ENCODE measurements at regions not wholly inside any gene's neighbourhood (a gene's known extent, or its start where the extent isn't known, plus 50 kb on each side); places are given as distances from the start of the nearest gene placed in this dataset.
"Not testable (repeated sequence)": the region's sequence is repeated elsewhere in the genome, so short reads cannot be mapped to it uniquely, and the experiment has no call there.

DNA sequence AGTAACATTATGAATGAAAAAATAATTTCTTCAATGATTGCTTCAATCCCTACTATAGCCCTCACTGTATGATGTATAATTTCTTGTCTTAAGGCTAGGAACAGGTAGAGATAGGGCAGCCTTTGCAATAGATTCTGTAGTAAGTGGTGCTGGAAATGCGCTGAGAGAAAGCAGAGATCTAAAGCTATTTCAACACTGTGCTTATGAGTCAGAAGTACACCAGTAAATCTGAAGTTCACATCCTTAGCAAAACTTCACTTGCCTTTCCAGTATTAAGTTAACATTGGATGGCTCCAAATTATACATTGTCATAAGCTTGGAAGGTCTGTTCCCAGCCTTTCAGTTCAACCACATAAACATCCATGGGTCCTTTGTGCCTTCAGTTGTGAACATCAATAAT, 178.2 kb upstream of the EPHA4 start:
- no peak for DNase-seq

- DNase-seq = no peak
These were observed 175.3 kb upstream of the EPHA4 start for GRCh38 chr2:221747289-221747972.

DNA sequence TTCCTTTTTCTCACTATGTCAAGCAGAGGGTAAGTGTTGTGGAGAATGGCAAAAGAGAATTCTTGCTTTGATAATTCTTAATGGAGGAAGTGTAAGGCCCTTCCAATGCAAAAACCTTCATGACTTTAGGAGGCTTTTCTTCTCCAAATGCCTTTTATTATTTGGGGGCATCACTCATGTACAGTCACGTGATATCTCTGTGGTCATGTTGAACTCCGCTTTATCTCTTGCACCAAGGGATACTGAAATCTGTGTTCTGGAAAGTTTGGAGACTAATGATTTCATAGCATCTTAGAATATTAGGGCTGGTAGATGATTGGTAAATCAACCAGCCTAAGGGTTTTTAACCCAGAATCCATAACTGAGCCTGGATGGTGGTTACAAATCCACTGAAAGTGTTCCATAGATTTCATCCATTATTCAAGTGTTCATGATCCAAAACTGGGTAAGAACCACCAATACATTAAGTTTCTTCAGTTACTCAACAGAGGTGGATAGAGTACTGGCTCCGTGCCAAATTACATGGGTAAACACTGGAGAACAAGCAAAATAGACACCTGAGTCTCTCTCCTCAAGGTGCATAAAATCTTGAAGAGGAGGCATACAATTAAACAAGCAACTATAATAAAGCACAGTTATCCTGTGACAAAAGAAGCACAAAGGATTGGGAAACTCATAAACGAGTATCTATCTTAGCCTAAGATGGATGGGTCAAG, 169.6 kb upstream of the EPHA4 start:
- DNase-seq = no peak

GRCh38 chr2:221731432-221732145, 159.5 kb upstream of the EPHA4 start:
- no peak for DNase-seq

DNA sequence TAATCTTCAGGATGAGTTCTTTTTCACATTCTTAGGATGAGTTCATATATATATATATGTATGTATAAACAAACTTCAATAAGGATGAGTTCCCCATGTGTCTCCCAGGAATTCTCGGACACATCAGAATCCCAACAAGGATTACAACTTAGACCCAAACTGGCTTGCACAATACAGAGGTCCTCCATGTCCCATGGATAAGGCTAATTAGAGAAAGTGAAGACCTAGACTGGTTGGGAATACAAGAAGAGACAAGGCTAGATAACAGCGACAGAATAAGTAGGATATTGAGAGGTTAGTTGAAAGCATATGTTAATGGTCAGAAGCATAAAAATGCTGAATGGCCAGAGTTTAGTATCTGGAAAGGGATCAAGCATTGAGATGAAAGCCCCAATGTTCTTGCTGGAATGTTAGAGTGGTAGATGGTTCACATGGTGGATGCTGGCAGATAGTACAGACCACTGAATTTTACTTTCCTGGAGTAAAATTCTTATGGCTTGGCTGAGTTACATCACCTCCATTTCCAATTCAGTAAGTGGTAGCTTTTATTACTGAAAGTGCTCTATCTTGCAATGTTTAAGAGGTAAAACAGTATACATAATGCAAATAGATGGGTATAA, 154.9 kb upstream of the EPHA4 start:
- DNase-seq = no peak

- DNase-seq = no peak
These were observed 152.6 kb upstream of the EPHA4 start for GRCh38 chr2:221724631-221725203.

DNA sequence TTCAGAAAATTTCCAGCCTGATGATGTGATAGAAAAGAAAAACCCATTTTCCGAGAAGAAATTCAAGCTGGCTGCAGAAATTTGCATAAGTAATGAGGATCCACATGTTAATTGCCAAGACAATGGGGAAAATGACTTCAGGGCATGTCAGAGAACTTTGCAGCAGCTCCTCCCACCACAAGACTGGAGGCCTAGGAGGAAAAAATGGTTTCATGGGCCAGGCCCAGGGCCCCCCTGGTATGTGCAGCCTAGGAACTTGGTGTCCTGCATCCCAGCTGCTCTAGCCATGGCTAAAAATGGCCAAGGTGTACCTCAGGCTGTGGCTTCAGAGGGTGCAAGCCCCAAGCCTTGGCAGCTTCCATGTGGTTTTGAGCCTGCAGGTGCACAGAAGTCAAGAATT, 152.0 kb upstream of the EPHA4 start:
- DNase-seq = not testable (repeated sequence)

DNA sequence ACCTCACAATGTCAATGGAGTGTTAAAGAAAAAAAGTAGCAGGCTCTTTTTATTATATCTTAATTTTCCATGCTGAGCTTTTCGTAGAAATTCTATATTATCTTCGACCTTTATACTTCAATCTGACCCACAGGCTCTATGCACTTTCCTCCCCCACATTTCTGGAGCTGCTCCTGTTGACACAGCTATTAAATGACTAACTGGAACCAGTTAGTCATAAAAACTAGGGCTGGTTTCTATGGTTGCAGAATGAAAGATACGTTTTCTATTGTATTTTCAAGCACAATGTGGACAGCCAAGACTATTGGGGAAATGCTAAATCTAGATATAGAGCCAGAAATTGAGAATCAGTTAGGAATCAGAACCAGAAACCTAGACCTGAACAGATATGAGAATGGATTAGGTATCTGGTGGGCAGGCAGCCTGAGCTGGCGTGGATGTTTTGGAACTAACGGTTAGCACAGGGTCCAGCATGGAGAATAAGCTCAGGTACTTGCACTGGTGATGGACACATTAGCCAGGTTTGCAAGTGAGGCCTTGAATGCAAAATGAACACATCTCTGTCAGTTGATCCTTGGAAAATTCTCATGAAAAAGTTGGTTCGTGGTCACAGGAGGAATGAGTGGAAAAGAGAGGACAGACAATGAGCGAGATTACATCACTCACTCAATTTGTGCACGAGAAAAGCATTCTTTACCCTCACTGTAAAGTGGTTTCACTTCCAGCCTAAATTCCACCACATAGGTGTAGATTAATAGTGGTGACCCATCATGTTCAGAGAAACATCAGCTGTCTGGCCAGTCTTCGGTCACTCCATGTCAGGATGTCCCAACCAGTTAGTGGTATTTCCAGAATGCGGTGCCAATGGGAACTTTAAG, 144.6 kb upstream of the EPHA4 start:
- DNase-seq = no peak

GRCh38 chr2:221715523-221716247, 143.6 kb upstream of the EPHA4 start:
- no peak for DNase-seq

DNA sequence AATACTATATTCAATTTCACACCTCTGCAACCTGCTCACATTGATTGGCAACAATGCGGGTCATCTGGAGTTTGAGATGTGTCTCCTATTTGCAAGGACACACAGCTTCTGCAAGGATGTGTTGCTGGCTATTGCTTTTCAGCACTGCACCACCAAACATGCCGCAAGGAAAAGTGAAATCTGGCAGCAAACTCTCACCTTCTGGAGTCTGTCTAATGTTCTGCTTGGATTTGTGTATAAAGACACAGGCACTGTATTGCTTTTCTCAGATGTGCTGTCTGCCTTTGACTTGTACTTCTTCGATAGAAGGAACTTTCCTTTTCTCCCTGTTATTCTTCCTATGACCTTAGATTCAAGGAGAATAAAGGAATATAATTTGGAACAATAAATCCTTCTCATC, 138.6 kb upstream of the EPHA4 start:
- no peak for DNase-seq

DNA sequence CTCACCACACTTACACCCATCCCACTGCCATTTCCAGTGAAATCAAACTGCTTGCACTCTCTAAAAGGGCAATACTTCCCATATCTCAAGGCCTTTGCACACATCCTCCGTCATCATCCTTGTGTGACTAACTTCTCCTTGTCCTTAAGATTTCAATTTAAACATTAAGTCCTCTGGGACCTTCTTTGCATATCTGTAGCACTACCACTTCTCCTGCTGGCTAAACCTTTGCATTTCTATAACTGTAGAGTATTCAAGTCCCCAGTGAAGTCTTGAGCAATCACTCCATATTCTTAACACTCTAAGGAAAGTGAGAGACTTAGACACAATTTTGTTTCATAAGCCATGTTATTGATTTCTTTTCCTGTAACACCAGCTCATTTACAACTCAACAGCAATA, 136.8 kb upstream of the EPHA4 start:
- no peak for DNase-seq

GRCh38 chr2:221705185-221705877, 133.2 kb upstream of the EPHA4 start:
- no peak for DNase-seq

GRCh38 chr2:221704442-221704841, 132.3 kb upstream of the EPHA4 start:
- no peak for DNase-seq

- DNase-seq = no peak
These were observed 121.3 kb upstream of the EPHA4 start for GRCh38 chr2:221693365-221693764.

DNA sequence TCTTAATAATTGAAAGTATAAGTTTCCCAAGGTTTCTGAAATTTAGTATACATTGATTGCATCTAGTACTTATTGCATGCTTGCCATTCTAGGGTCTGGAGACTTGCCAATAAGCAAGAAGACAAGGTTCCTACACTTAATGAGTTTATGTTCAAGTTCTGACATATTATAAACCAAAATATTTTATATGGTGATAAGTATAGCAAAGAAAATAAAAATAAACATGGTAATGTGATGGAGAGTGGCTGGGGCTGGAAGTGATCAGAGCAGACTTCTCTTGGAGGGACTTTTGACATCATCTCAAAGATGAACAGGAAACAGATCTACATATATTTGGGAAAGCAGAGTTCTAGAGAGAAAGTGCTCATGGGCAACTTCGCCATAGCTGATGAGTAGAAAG, 119.5 kb upstream of the EPHA4 start:
- DNase-seq = no peak

DNA sequence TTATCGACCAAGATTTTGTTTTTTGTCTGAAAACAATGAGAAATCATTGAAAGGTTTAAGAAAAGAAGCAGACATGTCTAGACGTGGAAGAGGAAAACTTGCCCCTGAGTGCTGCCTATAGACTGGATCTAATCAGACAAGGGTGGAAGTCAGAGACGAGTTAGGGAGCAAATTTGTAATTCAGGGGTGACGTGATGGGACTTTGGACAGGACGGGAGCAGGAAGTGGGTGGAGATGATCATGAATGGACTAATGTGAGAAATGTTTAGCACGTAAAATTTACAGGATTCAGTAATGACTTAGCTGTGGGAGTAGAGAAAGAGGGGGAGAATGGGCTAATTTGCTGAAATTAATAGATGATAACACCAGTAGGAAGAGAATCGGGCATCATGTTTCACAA, 117.0 kb upstream of the EPHA4 start:
- no peak for DNase-seq

DNA sequence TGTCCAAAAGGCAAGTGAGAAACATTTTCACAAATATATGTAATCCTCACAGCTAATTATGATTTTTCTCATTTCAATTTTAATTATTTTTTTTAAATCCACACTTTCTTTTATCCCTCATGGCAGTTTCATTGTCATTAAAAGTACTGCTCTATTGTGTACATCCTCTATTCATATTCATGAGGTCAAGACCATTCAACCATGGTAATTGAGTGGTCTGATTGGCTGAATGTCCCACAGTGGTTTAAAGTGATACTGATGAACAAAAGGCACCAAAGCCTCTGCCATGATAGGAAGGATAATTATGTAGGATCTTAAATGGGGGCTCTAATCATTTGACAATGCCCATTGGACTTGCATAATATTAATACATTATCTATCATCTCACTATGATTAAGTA, 108.4 kb upstream of the EPHA4 start:
- DNase-seq = no peak

GRCh38 chr2:221677688-221678087, 105.6 kb upstream of the EPHA4 start:
- DNase-seq = no peak

DNA sequence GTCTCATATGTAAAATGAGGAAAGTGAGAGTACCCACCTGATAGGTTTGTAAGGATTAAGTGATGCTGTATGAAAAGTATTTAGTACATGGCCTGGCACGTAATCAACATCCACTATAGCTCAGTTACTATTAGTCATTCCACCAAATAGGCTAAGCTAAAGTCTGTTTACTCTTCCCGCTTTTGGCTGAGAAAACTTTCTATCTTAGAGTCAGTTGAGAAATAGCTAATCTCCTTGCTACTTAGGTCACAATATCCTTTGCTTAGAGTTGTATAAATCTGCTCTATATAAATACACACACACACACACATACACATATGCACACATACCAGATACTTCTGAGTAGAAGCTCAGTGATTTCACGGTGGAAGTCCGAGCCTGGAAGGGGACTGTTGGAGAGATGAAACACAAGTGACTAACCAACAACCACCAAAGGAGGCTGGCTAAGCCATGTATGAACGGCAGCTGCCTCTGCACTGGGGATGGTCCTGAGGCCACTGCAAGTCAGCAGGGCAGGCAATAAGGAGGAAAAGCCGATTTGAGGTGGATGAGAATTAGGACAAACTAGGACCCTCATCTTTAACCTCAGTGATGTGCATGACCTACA, 104.6 kb upstream of the EPHA4 start:
- DNase-seq = no peak

- no peak for DNase-seq
These were observed 103.3 kb upstream of the EPHA4 start for GRCh38 chr2:221675201-221675908.
